Suppressor macrophage treated with lipopolysaccharide for 4 hours (primary cell): ENCODE measurements at regions not wholly inside any gene's neighbourhood (a gene's known extent, or its start where the extent isn't known, plus 50 kb on each side); places are given as distances from the start of the nearest gene placed in this dataset.
A peak's percentile ranks its signal among the peaks of the same experiment; 100 is the strongest.

Experiments
- DNase-seq: peaks from one replicate; pipeline ENCODE4 v3.0.0-alpha.2; 2020

- DNase-seq: no peak
Measured at GRCh38 chr2:169426069-169426663, 53.1 kb upstream of the BBS5 start.

GRCh38 chr2:169422120-169422519 lies 57.2 kb upstream of the BBS5 start:
- DNase-seq: no peak

GRCh38 chr2:169415233-169415748 lies 53.0 kb upstream of the LRP2 start:
- peak; percentile 5 for DNase-seq
